Stimulated activated memory B cell treated with anti-CD40 and anti-IgM and Interleukin-4, amounts not matched to agents 10 μg/mL and 1 μg/mL and 100 μg/mL, for 72 hours (primary cell): ENCODE measurements at regions not wholly inside any gene's neighbourhood (a gene's known extent, or its start where the extent isn't known, plus 50 kb on each side); places are given as distances from the start of the nearest gene placed in this dataset.

Experiments
- ATAC-seq: fragments of 150-1000 bp; cut with Tn5 transposase; 2 replicates; pipeline ENCODE4 v1.10.0; 2021
- H3K27ac Mint-ChIP-seq: one replicate; pipeline ENCODE4 v1.8.0; 2022; ENCODE audit warnings: mild to moderate bottlenecking, mixed read lengths
- H3K27me3 Mint-ChIP-seq: one replicate; pipeline ENCODE4 v1.8.0; 2022; ENCODE audit warnings: mixed read lengths
- H3K36me3 Mint-ChIP-seq: one replicate; pipeline ENCODE4 v1.8.0; 2022; ENCODE audit warnings: mixed read lengths
- H3K4me1 Mint-ChIP-seq: one replicate; pipeline ENCODE4 v1.8.0; 2022; ENCODE audit warnings: mixed read lengths
- H3K4me3 Mint-ChIP-seq: one replicate; pipeline ENCODE4 v1.8.0; 2022; ENCODE audit warnings: mild to moderate bottlenecking, moderate library complexity, mixed read lengths
- H3K9me3 Mint-ChIP-seq: one replicate; pipeline ENCODE4 v1.8.0; 2022; ENCODE audit warnings: mixed read lengths

DNA sequence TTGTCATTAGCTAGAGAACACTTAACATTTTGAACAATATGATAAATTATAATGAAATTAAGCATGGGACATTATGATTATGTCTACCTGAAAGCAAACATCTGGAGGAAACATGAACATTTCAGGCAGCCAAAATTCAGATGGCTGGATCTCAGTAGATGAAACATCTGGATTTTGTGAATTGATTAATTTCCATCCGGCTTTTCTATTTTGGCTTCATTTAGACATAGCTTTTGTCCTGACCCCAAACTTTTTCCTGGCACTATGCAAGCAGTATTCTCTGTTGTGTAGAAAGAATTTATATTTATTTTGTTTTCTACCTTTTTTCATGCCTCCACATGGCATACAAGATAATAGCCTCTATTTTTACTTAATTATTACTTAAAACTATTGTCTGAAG lies 186.3 kb downstream of the OGFRL1 start:
- no peaks in the 10 kb centered on the region for H3K9me3 Mint-ChIP-seq
- no peaks in the 10 kb centered on the region for H3K36me3 Mint-ChIP-seq
- ATAC-seq = no peak
- peaks cover 15% of the 10 kb centered on the region for H3K27me3 Mint-ChIP-seq
- H3K4me1 Mint-ChIP-seq = no peaks in the 10 kb centered on the region
- no peak overlapping the region for H3K27ac Mint-ChIP-seq
- no peak overlapping the region for H3K4me3 Mint-ChIP-seq

DNA sequence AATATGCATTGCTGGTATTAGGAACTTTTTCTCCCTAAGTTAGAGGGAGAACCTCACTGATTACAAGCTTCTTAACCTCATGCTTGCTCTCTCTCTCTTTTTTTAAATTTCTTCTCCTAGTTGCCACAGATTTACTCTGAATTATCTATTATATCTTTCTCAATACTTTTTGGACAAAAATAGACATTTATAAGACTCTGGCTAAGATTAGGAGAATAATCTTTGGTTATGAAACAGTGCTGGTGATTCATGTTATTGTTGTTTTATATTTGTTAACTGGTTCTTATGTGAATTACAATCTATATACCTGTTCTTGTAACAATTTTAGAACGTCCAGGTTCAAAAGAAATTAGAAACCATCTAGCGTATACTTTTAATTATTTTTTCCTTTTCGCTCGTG lies 187.8 kb downstream of the OGFRL1 start:
- no peak overlapping the region for H3K27ac Mint-ChIP-seq
- no peaks in the 10 kb centered on the region for H3K9me3 Mint-ChIP-seq
- no peaks in the 10 kb centered on the region for H3K4me1 Mint-ChIP-seq
- no peaks in the 10 kb centered on the region for H3K36me3 Mint-ChIP-seq
- peaks cover 15% of the 10 kb centered on the region for H3K27me3 Mint-ChIP-seq
- H3K4me3 Mint-ChIP-seq = no peak overlapping the region
- no peak for ATAC-seq

DNA sequence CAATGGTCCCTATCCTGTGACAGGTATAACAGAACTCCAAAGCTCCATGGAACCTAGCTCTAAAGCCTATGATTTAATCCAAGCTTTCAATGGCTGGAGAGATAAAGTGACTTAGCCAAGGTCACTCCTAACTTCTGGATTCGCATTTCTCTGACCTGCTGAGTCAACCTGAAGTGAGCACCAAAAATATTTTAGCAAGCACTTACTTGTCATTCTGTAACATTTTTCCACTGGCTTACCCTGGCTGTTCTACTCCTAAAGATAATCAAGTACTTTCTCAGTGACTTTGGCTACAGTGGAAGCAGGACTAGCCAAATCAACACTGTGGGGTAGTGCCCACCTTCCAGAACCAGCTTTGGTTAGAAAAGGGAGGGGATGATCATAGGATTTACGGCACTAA lies 188.3 kb downstream of the OGFRL1 start:
- Mint-ChIP-seq H3K27me3 (peaks cover 15% of the 10 kb centered on the region), H3K4me3 (no peak overlapping the region), H3K36me3 (no peaks in the 10 kb centered on the region), H3K27ac (no peak overlapping the region), H3K4me1 (no peaks in the 10 kb centered on the region), H3K9me3 (no peaks in the 10 kb centered on the region)
- ATAC-seq = no peak

DNA sequence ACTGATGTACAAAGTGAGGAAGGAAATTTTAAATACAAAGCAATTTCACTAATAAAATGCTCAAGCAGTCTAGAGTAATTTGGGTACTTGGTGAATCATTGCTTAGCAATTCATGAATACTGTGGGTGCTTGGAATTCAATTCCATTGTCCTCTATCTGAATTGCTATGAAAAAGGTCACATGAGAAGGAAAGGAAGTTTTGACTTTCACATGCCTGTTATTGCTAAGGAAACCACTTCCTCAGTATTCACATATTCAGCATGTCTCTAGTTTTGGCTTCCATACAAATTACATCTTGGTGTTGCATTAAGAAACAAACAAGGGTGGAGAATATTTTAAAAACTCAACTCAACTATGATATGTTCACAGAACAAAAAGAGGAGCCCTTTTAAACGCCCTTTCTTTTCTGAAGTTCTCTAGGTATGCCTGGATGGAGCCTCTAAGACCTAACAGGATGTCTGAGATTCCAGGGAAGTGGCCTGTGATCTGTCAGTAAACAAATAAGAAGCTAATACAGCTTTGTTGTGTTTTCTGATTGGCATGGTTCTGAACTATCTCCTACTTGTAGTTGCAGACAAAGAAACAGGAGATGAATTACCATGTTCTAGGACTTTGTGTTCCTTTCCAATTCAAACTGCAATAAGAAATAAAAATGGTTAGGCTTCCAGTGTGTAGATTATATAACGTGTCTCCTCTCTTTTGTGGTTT lies 190.4 kb downstream of the OGFRL1 start:
- Mint-ChIP-seq H3K27me3 (peaks cover 4% of the 10 kb centered on the region), H3K4me1 (no peaks in the 10 kb centered on the region), H3K27ac (no peak overlapping the region), H3K9me3 (no peaks in the 10 kb centered on the region), H3K4me3 (no peak overlapping the region), H3K36me3 (no peaks in the 10 kb centered on the region)
- no peak for ATAC-seq

DNA sequence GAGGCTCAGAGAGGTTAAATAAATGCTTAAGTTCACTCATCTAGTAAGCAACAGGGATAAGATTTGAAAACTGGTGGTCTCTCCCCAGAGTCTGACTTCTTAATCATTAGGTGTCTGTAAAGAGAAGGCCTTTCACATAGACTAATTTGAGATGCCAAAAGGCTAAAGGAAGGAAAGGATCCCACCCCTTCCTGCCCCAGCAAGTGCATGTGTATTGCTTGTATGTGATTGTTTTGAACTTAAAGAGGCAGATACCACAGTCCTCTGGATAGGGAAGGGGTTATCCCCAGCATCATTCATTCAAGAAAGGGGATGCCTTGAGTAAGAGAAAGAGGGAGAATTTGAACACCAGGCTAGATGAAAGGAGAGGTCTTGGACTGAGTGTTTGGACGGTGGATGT lies 192.0 kb downstream of the OGFRL1 start:
- Mint-ChIP-seq H3K36me3 (no peaks in the 10 kb centered on the region), H3K4me1 (no peaks in the 10 kb centered on the region), H3K9me3 (no peaks in the 10 kb centered on the region), H3K27me3 (no peaks in the 10 kb centered on the region), H3K4me3 (no peak overlapping the region), H3K27ac (no peak overlapping the region)
- no peak for ATAC-seq

DNA sequence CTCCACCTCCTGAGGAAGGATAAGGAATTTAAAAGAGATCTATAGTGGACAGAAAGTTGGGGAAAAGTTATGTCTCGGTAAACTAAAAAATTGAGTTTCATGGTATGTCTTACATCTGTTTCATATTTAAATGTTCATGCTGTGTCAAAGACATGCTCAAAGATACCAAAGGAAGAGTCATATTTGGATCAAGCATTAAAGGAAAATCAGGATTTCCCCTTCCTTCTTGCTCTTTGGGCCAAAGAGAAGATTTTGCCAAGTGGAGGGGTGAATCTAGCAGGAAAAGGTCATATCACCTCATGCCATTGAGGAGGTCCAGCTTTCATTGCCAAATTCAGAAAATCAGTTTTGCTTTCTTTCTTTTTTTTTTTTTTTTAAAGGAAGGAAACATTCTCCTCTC lies 192.4 kb downstream of the OGFRL1 start:
- Mint-ChIP-seq H3K9me3 (no peaks in the 10 kb centered on the region), H3K4me1 (no peaks in the 10 kb centered on the region), H3K27me3 (no peaks in the 10 kb centered on the region), H3K27ac (no peak overlapping the region), H3K36me3 (no peaks in the 10 kb centered on the region), H3K4me3 (no peak overlapping the region)
- no peak for ATAC-seq

DNA sequence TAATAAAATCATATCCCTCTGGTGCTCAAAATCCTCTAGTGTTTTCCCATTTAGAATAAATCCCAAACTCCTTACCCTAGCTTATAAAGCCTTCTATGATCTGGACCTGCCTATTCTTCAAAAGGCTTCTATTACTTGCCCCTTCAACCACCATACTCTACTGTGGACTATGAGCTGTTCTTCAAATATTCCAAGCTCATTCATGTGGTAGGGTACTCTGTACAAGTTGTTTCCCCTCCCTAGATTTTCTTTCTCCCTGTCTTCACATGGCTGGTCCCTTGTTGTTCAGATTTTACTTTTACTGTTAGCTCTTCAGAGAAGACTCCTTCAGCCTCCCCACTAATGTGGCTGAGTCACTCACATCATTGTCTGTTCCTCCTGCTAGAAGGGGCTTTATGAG lies 193.2 kb downstream of the OGFRL1 start:
- no peak overlapping the region for H3K27ac Mint-ChIP-seq
- no peak for ATAC-seq

DNA sequence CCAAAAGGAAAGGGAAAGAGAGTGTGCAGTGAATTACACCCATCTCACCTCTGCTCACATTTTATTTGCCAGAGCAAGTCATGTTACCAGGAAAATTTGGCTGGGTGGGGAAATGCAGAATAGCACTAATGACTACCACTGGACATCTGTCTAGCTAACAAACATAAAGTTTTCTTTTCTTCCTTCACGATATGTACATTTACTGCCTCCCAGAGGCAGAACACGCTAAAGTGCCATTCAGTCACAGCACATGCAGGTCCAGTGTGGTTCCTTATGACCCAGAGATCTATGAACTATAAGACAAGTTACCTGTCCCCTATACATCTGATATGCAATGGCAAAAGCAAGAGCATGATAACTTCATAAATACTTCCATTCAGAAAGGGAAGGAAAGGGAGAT lies 194.1 kb downstream of the OGFRL1 start:
- Mint-ChIP-seq H3K9me3 (no peaks in the 10 kb centered on the region), H3K36me3 (no peaks in the 10 kb centered on the region), H3K27ac (no peak overlapping the region), H3K27me3 (no peaks in the 10 kb centered on the region), H3K4me1 (no peaks in the 10 kb centered on the region), H3K4me3 (no peak overlapping the region)
- ATAC-seq = no peak

More for the DNA sequence above, 193.2 kb downstream of the OGFRL1 start:
- H3K27me3 Mint-ChIP-seq = no peaks in the 10 kb centered on the region
- no peak overlapping the region for H3K4me3 Mint-ChIP-seq
- H3K36me3 Mint-ChIP-seq = no peaks in the 10 kb centered on the region
- H3K9me3 Mint-ChIP-seq = no peaks in the 10 kb centered on the region
- no peaks in the 10 kb centered on the region for H3K4me1 Mint-ChIP-seq

DNA sequence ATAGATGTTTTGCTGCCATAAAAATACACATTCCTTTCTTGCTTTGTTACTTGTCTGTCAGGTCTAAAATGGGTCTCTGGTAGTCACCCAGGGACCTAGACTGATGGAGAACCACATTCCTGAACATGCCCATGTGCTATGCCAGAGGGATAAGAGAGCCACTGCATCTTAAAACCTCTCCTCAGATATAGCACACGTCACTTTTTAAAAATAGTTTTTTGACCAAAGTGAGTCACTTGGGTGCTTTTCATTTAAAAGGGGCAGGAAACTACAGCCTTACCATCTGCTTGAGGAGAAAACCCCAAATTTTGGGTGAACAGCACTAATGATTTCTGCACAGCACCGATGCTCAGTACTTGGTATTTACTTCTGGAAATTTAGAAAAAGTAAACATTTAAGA lies 197.8 kb downstream of the OGFRL1 start:
- H3K9me3 Mint-ChIP-seq = no peaks in the 10 kb centered on the region
- H3K36me3 Mint-ChIP-seq = no peaks in the 10 kb centered on the region
- peaks cover 7% of the 10 kb centered on the region for H3K4me1 Mint-ChIP-seq
- H3K27me3 Mint-ChIP-seq = no peaks in the 10 kb centered on the region
- no peak overlapping the region for H3K4me3 Mint-ChIP-seq
- H3K27ac Mint-ChIP-seq = no peak overlapping the region
- ATAC-seq = no peak

DNA sequence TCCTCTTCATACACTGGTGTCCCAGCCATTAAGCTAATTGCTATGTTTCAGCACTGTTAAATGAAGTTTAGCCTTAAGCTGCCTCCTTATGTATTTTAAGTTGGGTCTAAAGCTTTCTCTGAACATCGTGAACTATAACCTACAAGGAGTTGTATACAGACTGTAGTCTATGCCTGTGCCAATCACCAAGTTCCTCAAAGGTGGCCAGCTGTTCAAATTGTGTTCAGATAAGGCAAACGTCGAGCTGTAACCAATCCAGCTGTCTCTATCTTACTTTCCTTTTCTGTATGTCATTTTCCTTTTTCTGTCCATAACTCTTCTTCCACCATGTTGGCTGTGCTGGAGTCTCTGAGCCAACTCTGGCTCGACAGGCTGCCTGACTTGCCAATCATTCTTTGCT lies 199.6 kb downstream of the OGFRL1 start:
- ATAC-seq = no peak
- H3K36me3 Mint-ChIP-seq = no peaks in the 10 kb centered on the region
- peak overlapping the region; percentile 56 for H3K27ac Mint-ChIP-seq
- no peaks in the 10 kb centered on the region for H3K27me3 Mint-ChIP-seq
- H3K4me3 Mint-ChIP-seq = no peak overlapping the region
- peaks cover 7% of the 10 kb centered on the region for H3K4me1 Mint-ChIP-seq
- no peaks in the 10 kb centered on the region for H3K9me3 Mint-ChIP-seq

DNA sequence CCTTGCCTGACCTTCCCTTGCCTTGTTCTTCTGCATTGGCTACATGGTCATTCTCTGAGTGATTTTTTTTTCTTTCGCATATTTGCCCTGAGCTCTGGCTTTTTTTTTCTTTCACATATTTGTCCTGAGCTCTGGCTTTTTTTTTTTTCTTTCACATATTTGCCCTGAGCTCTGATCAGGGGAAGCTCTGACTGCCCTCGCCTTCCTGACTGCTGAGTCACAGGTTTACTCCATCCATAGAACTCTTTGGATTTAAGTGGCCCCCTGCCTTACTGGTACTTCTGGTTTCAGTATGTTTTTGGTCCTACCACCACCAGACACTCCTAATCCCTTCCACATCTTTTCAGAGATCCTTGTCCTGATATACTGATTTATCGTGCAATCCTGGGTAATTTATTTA lies 201.1 kb downstream of the OGFRL1 start:
- Mint-ChIP-seq H3K4me3 (no peak overlapping the region), H3K4me1 (peaks cover 7% of the 10 kb centered on the region), H3K36me3 (no peaks in the 10 kb centered on the region), H3K27me3 (no peaks in the 10 kb centered on the region), H3K9me3 (no peaks in the 10 kb centered on the region), H3K27ac (no peak overlapping the region)
- ATAC-seq = no peak

DNA sequence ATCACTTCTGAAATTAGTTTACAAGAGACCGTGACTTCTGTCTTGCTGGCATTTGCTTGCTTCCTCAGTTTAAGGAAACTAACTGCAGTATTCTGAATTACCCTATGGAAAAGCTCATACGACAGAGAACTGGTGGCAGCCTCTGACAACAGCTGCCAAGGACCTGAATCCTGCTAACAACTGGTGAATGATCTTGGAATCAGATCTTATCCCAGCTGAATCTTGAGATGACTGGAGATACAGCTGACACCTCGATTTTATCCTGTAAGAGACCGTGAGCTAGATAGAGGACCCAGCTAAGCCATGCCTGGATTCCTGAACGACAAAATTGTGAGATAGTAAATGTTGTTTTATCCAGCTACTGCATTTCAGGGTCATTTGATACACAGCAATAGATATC lies 202.3 kb downstream of the OGFRL1 start:
- no peak for ATAC-seq
- H3K27me3 Mint-ChIP-seq = no peaks in the 10 kb centered on the region
- H3K4me3 Mint-ChIP-seq = no peak overlapping the region
- H3K9me3 Mint-ChIP-seq = no peaks in the 10 kb centered on the region
- H3K27ac Mint-ChIP-seq = no peak overlapping the region
- peaks cover 7% of the 10 kb centered on the region for H3K4me1 Mint-ChIP-seq
- H3K36me3 Mint-ChIP-seq = no peaks in the 10 kb centered on the region

DNA sequence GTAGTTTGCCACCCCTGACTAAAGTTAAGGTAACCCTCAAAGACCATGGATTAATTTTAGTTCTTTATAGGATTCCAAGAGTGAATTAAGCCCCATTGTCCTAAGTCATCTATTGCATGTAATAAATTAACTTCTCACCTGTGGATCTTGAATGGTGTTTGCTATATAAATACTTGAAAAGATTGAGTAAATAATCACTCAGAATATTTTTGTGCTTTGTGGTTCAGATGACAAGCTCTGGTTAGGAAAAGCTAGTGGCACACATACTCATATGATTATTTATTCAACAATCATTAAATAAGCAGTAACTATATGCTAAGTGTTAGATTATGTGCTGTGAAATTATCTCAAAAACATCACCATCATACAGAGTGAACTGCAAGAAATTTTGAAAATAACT lies 203.2 kb downstream of the OGFRL1 start:
- Mint-ChIP-seq H3K36me3 (no peaks in the 10 kb centered on the region), H3K27me3 (no peaks in the 10 kb centered on the region), H3K4me1 (peaks cover 15% of the 10 kb centered on the region), H3K9me3 (no peaks in the 10 kb centered on the region), H3K27ac (no peak overlapping the region), H3K4me3 (no peak overlapping the region)
- ATAC-seq = no peak

DNA sequence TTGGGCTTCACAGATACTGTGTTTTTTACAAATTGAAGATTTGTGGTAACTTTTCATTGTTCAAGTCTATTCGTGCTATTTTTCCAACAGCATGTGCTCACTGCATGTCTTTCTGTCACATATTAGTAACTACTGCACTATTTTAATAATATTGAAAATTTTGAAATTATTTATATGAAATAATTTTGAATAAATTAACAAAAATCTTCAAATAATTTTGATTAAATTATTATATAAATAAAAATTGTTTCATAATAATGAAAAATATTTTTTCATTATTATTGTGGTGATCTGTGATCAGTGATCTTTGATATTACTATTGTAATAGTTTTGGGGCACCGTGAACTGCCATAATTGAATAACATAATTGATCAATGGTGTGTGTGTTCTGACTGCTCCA lies 204.1 kb downstream of the OGFRL1 start:
- no peaks in the 10 kb centered on the region for H3K27me3 Mint-ChIP-seq
- no peaks in the 10 kb centered on the region for H3K36me3 Mint-ChIP-seq
- H3K27ac Mint-ChIP-seq = no peak overlapping the region
- no peaks in the 10 kb centered on the region for H3K9me3 Mint-ChIP-seq
- no peak overlapping the region for H3K4me3 Mint-ChIP-seq
- ATAC-seq = no peak
- peaks cover 16% of the 10 kb centered on the region for H3K4me1 Mint-ChIP-seq

DNA sequence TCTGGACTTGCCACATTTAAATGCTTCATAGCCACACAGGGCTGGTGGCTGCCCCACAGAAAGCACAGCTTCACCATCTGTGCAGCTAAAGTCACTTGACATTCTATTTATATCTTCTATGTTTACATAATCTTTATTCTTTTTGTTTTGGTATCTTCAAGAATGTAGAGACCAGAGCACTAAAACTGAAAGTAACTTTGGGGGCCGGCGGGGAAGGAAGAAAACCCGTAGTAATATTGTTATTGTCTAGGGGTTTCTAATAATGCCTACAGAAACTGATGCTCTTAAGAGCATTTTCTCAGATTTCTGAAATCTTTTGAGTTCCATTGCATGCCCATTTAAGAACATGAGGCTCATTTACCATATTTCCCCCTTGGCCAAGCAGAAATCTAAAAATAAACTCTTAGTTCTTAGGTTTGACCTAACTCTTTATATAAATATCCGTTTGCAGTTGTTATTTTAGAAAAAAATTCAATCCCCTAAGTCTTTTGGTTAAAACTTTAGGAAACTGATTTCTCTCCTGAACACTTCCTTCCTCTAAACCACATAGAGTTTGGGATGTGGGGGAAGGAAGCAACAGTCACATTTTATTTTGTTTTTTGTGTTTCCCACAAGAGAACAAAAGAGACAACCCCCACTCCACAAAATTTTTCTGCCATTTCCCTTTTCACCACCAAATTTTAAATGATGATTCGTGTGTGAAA lies 207.6 kb downstream of the OGFRL1 start:
- H3K27ac Mint-ChIP-seq = no peak overlapping the region
- ATAC-seq = peak; percentile 80
- peaks cover 8% of the 10 kb centered on the region for H3K4me1 Mint-ChIP-seq
- no peaks in the 10 kb centered on the region for H3K36me3 Mint-ChIP-seq
- no peaks in the 10 kb centered on the region for H3K9me3 Mint-ChIP-seq
- peak overlapping the region; percentile 57 for H3K4me3 Mint-ChIP-seq
- H3K27me3 Mint-ChIP-seq = no peaks in the 10 kb centered on the region

DNA sequence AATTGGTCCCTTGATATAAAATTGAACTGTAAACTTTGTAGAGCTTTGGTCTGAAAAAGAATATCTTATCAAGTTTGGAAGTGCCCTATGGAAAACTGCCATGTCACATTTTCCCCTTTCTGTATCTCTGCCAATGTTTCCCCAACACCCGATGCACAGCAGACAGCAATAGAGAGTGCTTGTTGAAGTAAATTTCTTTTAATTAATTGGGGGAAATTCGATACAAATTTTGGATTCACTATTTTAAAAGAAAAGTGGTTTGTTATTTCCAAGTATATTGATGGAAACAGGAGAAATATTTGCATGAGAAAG lies 208.1 kb downstream of the OGFRL1 start:
- peak overlapping the region; percentile 57 for H3K4me3 Mint-ChIP-seq
- peaks cover 8% of the 10 kb centered on the region for H3K4me1 Mint-ChIP-seq
- H3K27me3 Mint-ChIP-seq = no peaks in the 10 kb centered on the region
- ATAC-seq = no peak
- no peak overlapping the region for H3K27ac Mint-ChIP-seq
- no peaks in the 10 kb centered on the region for H3K36me3 Mint-ChIP-seq
- H3K9me3 Mint-ChIP-seq = no peaks in the 10 kb centered on the region
